ENCODE measurements at regions not wholly inside any gene's neighbourhood (a gene's known extent, or its start where the extent isn't known, plus 50 kb on each side); places are given as distances from the start of the nearest gene placed in this dataset.

GRCh38 chr6:92354270-92354829 lies 1065.0 kb downstream of the EPHA7 start:
- intact Hi-C loops (cut with DNase I) = no loop called here
- FAIRE-seq (no peak), ATAC-seq (no peak), DNase-seq (no peak)
- H3K4me1 ChIP-seq = no peaks in the 10 kb centered on the region
- H3K9me3 ChIP-seq = no peaks in the 10 kb centered on the region
- no peak for TF ChIP-seq CTCF (IDR thresholded peaks at IDR 0.05)
- H3K36me3 ChIP-seq = no peaks in the 10 kb centered on the region
- H3K4me3 ChIP-seq = no peak overlapping the region
- WGBS, 2 donors = 66 to 88% methylated on average over 2 of the region's 2 CpGs
- no peaks in the 10 kb centered on the region for H3K27me3 ChIP-seq
- H3K27ac ChIP-seq = no peak overlapping the region

- ATAC-seq = no peak
- intact Hi-C loops (cut with DNase I) = no loop called here
- no peaks in the 10 kb centered on the region for H3K36me3 ChIP-seq
- no peak overlapping the region for H3K27ac ChIP-seq
- no peaks in the 10 kb centered on the region for H3K4me1 ChIP-seq
- WGBS, 2 donors = 64 to 72% methylated on average over 2 of the region's 2 CpGs
- H3K4me3 ChIP-seq = no peak overlapping the region
- TF ChIP-seq CTCF (IDR thresholded peaks at IDR 0.05) = no peak
- no peaks in the 10 kb centered on the region for H3K9me3 ChIP-seq
- H3K27me3 ChIP-seq = no peaks in the 10 kb centered on the region
- FAIRE-seq = no peak
- DNase-seq = no peak
These were observed 1067.2 kb downstream of the EPHA7 start for GRCh38 chr6:92352130-92352529.

GRCh38 chr6:92341201-92341600 lies 1078.2 kb downstream of the EPHA7 start:
- intact Hi-C loops (cut with DNase I) = no loop called here
- H3K4me1 ChIP-seq = no peaks in the 10 kb centered on the region
- WGBS, 2 donors = 64 to 71% methylated on average over 3 of the region's 3 CpGs
- no peak for DNase-seq
- ATAC-seq = no peak
- no peak for FAIRE-seq
- no peaks in the 10 kb centered on the region for H3K27me3 ChIP-seq
- H3K27ac ChIP-seq = no peak overlapping the region
- H3K4me3 ChIP-seq = no peak overlapping the region
- no peak for TF ChIP-seq CTCF (IDR thresholded peaks at IDR 0.05)
- no peaks in the 10 kb centered on the region for H3K36me3 ChIP-seq
- H3K9me3 ChIP-seq = no peaks in the 10 kb centered on the region

- no peak for FAIRE-seq
These were observed 1079.3 kb downstream of the EPHA7 start for GRCh38 chr6:92339936-92340640.

More at GRCh38 chr6:92339936-92340640, 1079.3 kb downstream of the EPHA7 start:
- ATAC-seq (no peak), DNase-seq (no peak)
- H3K27ac ChIP-seq = no peak overlapping the region
- no peak for TF ChIP-seq CTCF (IDR thresholded peaks at IDR 0.05)
- no peaks in the 10 kb centered on the region for H3K9me3 ChIP-seq
- no peaks in the 10 kb centered on the region for H3K36me3 ChIP-seq
- intact Hi-C loops (cut with DNase I) = no loop called here
- no peak overlapping the region for H3K4me3 ChIP-seq
- 29 to 32% methylated on average over 4 of the region's 4 CpGs for WGBS, 2 donors
- H3K27me3 ChIP-seq = no peaks in the 10 kb centered on the region
- H3K4me1 ChIP-seq = no peaks in the 10 kb centered on the region
